ENCODE measurements at regions not wholly inside any gene's neighbourhood (a gene's known extent, or its start where the extent isn't known, plus 50 kb on each side); places are given as distances from the start of the nearest gene placed in this dataset.

DNA sequence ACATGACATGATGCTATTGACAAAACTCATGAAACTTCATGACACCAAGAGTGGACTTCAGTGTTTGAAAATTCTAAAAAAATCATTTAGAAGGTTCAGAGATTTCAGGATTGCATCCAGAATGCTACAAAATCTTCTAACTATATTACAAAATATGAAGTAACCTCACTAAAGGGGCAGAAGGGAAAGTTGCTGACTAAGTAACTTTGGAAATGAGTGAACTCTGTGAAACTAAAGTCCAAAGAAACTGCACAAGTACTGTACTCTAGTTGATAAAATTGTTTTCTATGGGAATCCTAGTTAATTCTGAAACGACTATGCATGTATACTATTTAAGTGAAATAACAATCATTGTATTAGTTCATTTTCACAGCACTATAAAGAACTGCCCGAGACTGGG lies 184.4 kb downstream of the LYPLAL1 start:
- no peak for DNase-seq (ENCODE audit: low read depth)
- H3K4me3 ChIP-seq (ENCODE audit: control insufficient read depth, low read depth, low read length): no peak overlapping the region
- no peak for TF ChIP-seq CTCF (conservative IDR thresholded peaks at IDR 0.05; ENCODE audit: control insufficient read depth, insufficient read depth, low read depth, low read length)

DNA sequence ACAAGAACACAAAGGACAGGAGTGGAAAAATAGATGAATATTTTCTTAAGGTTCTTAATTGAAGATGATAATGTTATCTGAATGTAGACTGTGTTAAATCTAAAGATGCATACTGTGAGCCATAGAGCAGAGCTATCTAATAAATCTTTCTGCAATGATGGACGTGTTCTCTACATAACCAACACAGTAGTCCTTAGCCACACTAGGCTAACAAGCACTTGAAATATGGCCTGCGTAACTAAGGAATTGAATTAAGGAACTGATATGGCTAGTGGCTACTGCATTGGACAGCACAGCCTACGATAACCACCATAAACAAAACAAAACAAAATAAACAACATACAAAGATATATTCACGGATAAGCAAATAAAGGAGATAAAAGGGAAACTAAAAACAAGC lies 181.3 kb downstream of the LYPLAL1 start:
- no peak overlapping the region for H3K4me3 ChIP-seq (ENCODE audit: control insufficient read depth, low read depth, low read length)
- TF ChIP-seq CTCF (conservative IDR thresholded peaks at IDR 0.05; ENCODE audit: control insufficient read depth, insufficient read depth, low read depth, low read length): no peak
- DNase-seq (ENCODE audit: low read depth): no peak

GRCh38 chr1:219352961-219353651 lies 179.4 kb downstream of the LYPLAL1 start:
- TF ChIP-seq CTCF (conservative IDR thresholded peaks at IDR 0.05; ENCODE audit: control insufficient read depth, insufficient read depth, low read depth, low read length): no peak
- no peak for DNase-seq (ENCODE audit: low read depth)
- no peak overlapping the region for H3K4me3 ChIP-seq (ENCODE audit: control insufficient read depth, low read depth, low read length)

GRCh38 chr1:219350172-219350931 lies 176.7 kb downstream of the LYPLAL1 start:
- DNase-seq (ENCODE audit: low read depth): peak; percentile 43
- TF ChIP-seq CTCF (conservative IDR thresholded peaks at IDR 0.05; ENCODE audit: control insufficient read depth, insufficient read depth, low read depth, low read length): no peak
- H3K4me3 ChIP-seq (ENCODE audit: control insufficient read depth, low read depth, low read length): no peak overlapping the region

DNA sequence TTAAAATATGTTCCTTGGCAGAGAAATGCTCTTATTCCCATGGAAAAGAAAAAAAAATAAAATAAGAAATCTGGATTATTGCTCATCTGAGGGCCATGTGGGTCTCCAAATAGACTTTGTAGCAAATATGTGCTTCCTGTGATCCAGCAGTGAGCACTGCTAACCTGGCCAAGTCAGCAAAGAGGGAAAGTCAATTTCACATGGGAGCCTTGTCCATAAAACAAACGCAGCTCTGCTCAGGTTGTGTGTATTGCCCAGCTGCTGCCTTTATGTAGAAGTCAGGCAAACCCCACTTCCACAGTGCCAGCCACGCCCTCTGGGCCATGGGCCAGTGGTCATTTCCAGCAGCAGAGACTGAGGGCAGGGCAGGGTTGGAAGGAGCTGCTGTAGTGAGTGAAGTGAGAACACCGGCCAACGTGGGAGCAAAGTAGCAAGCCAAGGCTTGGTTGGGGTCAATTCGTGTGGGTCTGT lies 174.3 kb downstream of the LYPLAL1 start:
- no peak overlapping the region for H3K4me3 ChIP-seq (ENCODE audit: control insufficient read depth, low read depth, low read length)
- no peak for TF ChIP-seq CTCF (conservative IDR thresholded peaks at IDR 0.05; ENCODE audit: control insufficient read depth, insufficient read depth, low read depth, low read length)
- peak; percentile 5 for DNase-seq (ENCODE audit: low read depth)

- no peak for DNase-seq (ENCODE audit: low read depth)
- H3K4me3 ChIP-seq (ENCODE audit: control insufficient read depth, low read depth, low read length): no peak overlapping the region
- TF ChIP-seq CTCF (conservative IDR thresholded peaks at IDR 0.05; ENCODE audit: control insufficient read depth, insufficient read depth, low read depth, low read length): no peak
Observed at GRCh38 chr1:219347376-219347775, 173.7 kb downstream of the LYPLAL1 start.

Data from fibroblast of mammary gland (primary cell).